H1 (cell line): ENCODE measurements at regions not wholly inside any gene's neighbourhood (a gene's known extent, or its start where the extent isn't known, plus 50 kb on each side); places are given as distances from the start of the nearest gene placed in this dataset.

Source experiments
- CBX5 ChIP-seq: fragments of 300-800, 300-1000 bp; sonication (generic); IDR thresholded peaks from 2 replicates; pipeline ENCODE4 v1.7.1; 2016; ENCODE audit warnings: antibody characterized with exemption, low read length, low read depth
- E2F6 ChIP-seq: IDR thresholded peaks from 2 replicates; pipeline ENCODE4 v1.6.1; 2012; ENCODE audit warnings: inconsistent platforms
- KDM5A ChIP-seq: fragments of 200-600 bp; IDR thresholded peaks from 2 replicates; pipeline ENCODE4 v1.7.1; 2012; ENCODE audit warnings: mild to moderate bottlenecking, low read length, inconsistent platforms, mixed read lengths
- POLR2AphosphoS5 ChIP-seq: IDR thresholded peaks from 2 replicates; pipeline ENCODE4 v1.6.1; 2011; ENCODE audit warnings: low read depth, low read length
- SP2 ChIP-seq: IDR thresholded peaks from 2 replicates; pipeline ENCODE4 v1.6.1; 2012; ENCODE audit warnings: mild to moderate bottlenecking, low read length, inconsistent platforms
- SRF ChIP-seq: IDR thresholded peaks from 2 replicates; pipeline ENCODE4 v1.6.1; 2011; ENCODE audit warnings: mild to moderate bottlenecking, low read depth, low read length, moderate library complexity
- SUZ12 ChIP-seq: fragments of 200-600 bp; sonication (generic); IDR thresholded peaks from 2 replicates; pipeline ENCODE4 v1.6.1; 2012; ENCODE audit warnings: mild to moderate bottlenecking, inconsistent platforms, low read length, moderate library complexity, mixed read lengths

GRCh38 chr16:6682142-6682811 is 650.4 kb upstream of the RBFOX1 start (continued):
- TF ChIP-seq SUZ12 (no peak), KDM5A (no peak), POLR2AphosphoS5 (no peak), CBX5 (no peak), E2F6 (peak; percentile 71; the same call in 1 of the 2 replicates), SP2 (peak; percentile 20; the same call in 1 of the 2 replicates), SRF (no peak)
- TF ChIP-seq, all 59 proteins: peak for 5
